Stimulated activated CD8-positive, alpha-beta memory T cell treated with anti-CD3 and anti-CD28 coated beads, Interleukin-7, amount 100 ng/mL, for 48 hours (primary cell): ENCODE measurements at regions not wholly inside any gene's neighbourhood (a gene's known extent, or its start where the extent isn't known, plus 50 kb on each side); places are given as distances from the start of the nearest gene placed in this dataset.
"Not testable (repeated sequence)": the region's sequence is repeated elsewhere in the genome, so short reads cannot be mapped to it uniquely, and the experiment has no call there.

Source experiments
- DNase-seq, 2 donors: peaks; one replicate each; pipeline ENCODE4 v3.0.0-alpha.2; 2020; ENCODE audit warnings: low read depth in 1 of 2; ENCODE audit errors: extremely low read depth in 1 of 2

DNA sequence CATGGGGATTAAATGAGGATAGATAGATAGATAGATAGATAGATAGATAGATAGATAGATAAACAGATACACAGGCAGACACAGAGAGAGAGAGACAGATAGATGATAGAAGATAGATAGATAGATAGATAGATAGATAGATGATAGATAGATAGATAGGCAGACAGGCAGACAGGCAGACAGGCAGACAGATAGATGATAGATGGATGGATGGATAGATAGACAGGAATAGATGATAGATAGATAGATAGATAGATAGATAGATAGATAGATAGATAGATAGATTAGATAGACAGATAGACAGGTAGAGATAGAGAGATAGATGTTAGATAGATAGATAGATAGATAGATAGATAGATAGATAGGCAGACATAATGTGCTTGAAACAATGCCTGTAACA, 137.3 kb downstream of the MED10 start:
- not testable (repeated sequence) for DNase-seq

DNA sequence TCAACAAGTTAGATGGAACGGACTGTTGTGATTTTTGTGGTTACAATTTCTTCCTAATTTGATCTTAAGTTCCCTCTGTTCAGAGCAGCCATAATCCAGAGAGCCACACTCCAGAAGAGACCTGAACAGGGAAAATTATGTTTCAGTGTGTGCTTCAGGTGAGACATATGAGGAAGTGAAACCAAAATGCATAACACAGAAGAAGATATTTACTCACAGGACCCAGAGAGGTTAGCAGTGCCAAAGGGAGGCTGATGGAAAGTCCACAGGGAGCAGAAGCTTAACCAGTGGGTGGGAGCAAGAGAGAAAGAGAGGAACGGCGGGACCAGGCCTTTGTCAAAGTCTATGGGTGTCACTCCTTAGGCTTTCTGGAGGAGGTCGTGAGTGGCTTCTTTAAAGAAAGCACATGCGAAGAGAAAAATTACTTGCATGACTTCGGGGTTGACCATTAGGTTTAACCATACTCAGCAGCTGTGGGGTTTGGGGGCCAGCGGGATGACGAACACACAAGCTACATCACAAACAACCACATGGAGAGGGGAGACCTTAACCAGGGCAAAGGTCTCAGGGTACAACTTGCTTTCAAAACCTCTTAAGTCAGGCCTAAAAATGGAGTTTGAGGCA, 141.4 kb downstream of the MED10 start:
- DNase-seq, result no peak

DNA sequence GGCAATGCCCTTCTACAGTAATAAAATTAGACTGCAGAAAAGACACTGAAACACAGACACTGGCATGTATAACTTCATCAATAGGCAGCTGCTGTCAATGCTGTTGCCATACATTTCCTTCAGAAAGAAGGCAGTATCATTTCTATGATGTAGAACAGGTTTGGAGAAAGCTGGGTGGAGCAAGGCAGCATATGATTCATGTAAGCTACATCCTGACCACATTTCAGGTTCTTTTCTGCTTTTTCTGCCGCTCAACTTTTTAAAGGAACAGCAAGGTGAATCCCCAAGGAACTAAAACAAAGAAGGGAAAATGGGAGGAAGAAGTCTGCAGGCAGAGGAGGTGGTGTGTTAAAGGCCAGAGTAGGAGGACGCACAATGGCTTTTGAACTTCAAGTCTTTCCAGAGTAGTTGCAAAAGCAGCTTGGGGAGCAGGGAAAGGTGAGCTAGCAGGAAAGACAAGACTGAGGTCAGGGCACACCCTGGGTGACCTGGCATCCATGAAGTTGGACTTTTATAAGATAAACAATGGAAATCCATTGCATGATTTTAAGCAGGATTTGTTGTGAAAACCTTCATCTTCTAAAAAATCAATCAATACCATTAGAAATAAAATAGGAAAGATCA, 142.1 kb downstream of the MED10 start:
- DNase-seq, result no peak

DNA sequence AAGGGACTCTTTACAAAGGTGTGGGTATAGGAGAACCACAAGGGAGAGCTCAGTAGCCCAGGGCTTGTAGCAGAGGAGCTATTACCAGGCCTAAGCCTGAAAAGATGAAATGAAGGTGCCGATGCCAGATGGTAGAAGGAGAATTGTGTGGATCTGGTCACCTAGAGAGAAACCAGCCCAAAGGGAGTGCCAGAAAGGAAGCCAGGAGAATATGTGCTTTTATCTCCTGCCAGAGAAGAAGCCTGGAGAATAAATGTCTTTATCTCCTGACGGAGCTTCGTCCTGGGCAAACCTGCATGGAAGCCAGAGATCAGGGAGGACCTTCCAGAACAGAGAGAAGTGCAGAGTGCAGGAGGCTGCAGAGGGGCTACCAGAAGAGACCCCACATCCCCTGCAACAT, 142.6 kb downstream of the MED10 start:
- DNase-seq, result no peak

DNA sequence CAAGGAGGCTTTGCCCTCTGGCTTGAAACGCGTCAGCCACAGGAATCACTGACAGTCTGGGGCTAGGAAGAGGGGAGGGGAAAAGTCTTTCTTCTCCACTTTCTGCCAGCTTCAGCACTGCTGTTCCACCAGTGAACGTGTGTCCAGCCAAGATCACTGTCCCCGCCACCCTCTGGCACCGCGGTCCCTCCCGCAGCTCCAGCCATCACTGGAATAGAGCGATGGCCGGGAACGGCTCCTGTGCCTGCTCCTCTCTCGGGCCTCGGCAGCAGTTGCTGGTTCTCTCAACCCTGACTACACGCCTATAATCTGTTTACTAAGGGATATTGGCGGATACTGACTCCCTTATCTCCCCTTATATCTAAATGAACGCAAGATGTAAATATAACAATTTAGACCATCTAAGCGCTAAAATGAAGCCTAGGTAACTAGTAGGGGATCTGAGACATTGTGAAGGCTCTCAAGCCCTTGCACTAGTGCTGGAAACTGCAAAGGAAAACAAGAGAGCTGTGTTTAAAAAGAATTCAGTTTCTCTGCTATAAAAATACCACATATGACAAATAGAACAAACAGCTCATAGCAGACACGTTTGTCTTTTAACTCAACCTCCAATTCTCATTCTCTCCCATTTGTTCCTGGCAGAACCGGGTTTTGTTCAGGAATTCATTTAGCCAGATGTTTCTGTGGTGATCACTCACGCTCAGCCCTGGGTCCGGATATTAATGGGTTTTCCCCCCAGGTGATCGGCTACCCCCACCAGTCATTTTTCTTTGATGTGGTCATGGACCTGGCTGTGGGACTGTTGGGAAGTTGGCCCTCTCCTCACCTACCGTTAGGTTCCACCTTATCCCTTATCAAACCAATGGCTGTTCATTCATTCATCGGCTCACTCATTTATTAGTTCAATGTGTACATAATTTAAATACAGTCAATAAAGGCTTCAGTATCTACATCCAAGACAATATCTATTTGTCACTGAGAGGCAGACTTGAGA, 149.8 kb downstream of the MED10 start:
- DNase-seq, result no peak

DNA sequence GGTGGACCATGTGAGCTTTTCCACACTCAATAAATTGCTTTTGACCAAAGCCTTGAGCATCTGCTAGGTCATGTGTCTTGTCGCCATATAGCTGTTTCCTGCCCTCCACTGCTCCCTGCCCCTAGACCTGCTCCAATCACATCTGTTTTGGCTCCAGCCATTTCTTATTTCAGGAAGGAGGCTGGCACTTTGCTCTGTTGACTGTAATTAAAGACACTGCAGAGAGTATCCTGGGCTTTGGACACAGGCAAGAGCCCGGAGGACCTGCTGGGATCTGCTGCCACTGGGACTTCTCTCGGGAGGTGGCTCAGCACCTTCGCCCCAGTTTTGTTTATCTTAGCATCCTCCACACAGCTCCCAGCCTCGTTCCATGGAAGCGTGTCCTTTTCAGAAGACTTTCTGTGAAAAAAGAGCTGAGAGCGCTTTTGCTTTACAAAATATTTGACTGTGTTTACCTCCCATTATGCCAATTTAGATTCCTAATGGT, 153.2 kb downstream of the MED10 start:
- DNase-seq, result no peak

DNA sequence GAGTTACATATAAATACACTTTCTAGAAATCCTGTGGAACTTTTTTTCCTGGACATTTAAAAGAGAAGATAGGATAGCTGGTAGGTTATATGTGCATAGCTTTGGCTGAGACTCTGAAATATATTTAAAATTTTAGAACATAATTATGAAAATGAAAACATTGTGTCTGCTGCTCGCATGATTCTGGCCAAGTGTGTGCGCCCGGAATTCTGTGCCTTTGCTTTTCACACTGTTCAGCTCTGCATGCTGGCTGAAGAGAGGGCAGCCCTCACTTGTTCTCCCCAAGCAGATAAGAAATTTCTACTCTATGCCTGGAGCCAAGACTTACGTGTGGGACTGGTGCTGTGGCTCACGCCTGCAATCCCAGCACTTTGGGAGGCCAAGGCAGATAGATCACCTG, 153.9 kb downstream of the MED10 start:
- DNase-seq, result no peak

DNA sequence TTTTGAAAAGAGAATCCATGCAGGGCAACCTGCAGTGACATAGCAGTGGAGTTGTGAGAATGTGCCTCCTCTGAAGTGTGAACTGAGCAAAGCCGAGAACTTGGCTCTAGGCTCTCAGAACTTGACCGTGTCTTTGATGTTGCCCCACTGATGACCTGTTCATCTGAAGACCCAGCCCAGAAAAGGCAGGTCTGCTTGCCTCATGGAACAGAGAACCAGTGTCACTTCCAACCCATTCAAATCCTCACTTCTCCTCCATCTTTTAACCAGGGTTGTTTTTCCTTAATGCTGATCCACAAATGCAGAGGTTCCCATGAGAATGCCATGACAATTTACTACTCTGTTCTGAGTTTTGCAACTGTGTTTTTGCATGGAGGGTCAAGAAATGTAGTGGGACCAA, 155.4 kb downstream of the MED10 start:
- no peak for DNase-seq

DNA sequence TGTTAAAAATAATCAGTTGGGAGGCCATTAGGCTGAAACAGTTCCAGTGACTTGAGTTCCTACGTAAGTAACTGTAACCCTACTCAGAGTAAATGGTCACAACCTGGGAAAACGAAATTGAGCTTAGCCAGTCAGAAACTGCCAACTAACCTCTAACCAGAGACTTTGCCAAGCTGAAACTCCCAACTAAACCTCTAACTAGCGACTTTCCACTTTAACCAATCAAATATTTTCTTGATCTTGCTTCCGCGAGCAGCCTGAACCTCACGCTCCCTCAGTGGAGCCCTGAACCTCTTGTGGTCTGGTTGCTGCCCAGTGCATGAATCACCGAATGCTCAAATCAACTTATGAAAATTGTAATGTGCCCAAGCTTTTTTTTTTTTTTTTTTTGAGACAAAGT, 156.2 kb downstream of the MED10 start:
- no peak for DNase-seq

DNA sequence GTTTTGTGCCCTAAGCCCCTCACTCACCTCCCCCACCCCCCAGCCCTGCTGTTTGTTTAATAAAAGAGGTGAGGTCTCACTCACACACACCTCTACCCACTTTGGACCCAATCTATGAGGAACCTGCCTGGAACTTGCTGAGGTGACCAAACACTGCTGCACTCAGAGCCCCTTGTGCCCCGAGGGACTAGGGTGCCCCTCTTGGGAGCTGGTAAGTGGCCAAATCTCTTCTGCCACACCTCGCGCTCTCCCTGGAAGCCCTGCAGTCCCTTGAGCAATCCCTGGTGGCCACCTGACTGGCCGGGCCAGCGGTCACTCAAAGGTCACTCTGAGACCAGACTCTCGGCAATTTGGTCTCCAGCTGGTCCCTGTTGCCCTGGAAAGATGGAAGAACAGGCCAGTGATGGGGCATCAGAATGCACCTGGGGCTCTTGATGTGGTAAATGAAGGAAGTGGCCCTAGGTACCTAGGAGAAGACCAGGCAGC, 157.2 kb downstream of the MED10 start:
- no peak for DNase-seq

DNA sequence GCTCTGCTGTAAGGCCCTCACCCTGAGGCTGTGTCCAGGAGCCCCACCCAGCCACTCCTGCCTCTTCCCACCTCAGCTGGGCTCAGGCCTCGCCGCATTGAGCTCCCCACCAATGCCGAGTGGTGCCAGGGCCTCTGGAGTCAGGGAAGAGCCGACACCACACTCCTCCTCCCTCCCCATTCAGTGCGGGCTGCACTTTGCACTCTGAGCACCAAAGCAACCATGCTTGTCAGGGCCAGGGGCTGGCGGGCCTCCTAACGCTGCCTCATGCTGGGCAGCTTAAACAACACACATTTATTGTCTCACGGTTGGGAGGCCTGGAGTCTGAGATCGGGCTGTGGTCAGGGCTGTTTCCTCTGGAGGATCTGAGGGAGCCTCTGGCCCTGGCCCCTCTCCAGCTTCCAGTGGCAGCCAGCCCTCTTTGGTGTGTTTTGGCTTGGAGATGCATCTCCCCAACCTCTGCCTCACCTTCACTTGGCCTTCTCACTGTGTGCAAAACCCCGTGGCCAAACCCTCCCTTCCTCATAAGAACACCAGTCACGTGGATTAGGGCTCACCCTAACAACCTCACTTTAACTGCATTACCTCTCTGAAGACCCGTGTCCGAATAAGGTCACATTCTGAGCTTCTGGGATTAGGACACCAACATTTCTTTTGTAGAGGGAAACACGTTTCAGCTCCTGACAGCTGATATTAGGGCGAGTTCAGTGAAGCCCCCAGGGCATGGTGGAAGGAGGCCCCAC, 157.8 kb downstream of the MED10 start:
- DNase-seq, result no peak

DNA sequence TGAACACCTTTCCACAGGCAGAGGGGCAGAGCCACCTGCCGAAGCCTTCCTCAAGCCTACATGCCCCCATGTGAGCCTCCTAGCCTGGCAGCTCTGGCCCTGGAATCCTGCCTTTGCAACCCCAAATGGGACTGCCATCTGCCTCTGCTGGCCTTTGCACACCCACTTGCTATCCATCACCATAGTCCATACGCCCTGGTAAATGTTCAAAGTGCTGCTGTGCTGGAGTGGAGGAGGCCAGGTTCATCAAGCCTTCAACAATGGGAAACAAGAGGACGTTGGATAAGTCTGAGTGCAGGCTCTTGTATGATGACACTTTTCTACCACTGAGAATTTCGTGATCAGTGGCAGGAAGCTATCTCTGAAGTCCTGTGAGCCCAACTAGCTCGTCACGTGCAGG, 159.8 kb downstream of the MED10 start:
- no peak for DNase-seq

DNA sequence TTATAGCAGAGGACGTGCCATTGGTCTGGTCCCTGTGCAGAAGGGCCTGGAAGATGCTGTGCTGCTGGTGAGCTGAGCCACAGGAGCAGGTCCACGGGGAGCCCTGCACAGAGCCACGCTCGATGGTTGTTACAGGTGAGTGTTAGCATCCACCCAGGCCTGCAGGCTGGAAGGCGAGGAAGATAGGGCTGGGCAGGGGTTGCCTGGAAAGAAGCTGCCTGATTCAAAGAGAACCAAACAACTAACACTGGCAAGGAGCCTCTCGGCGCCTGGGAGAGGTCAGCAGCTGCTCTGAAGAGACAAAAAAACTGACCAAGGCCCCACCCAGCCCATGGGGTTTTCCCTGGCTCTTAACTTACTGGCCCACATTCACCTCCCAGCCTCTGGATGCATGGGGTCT, 160.2 kb downstream of the MED10 start:
- DNase-seq, result no peak

DNA sequence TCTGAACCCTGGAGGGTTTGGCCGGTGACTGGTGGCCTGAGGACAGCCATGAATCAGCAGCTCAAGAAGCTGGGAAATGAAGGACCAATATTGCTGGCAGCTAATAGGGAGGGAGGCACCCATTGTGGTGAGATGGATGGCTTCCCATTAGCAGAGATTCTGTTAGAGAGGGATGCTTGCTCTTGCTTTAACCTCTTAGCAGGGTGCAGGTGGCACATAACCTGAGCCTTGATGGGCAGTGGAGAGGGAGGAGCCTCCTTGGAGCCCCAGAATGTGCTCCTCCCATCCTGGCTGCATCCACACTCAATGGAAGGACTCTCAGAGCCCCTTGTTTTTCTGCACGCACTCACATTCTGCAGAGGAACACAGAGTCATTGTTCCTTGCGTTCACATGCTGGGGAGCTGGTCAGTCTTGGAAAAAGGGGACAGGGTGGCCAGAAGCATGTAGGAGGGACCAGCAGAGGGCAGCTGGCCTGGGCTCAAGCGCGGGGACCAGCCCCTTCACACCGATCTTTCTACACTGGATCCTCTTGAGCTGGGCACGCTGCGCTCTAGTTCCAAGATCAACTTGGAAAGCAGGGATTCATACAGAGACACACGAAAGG, 161.8 kb downstream of the MED10 start:
- DNase-seq, result no peak

DNA sequence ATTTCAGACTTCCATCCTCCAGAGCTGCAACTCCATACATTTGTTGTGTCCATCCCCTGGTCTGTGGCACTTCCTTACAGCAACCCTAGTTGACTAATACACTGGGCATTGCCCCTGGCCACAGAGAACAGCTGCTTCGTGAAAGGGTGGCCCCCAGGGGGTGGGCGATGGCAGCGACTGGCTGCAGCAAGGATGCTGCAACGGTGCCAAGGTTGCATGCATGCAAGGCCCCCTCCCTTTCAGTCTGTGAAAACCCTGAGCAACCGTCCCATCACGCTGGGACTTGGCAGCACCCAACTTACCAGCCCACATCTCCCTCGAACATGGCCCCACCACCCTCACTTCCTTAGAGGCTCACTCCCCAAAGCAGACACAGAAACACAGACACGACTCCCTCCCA, 162.5 kb downstream of the MED10 start:
- DNase-seq, result no peak

DNA sequence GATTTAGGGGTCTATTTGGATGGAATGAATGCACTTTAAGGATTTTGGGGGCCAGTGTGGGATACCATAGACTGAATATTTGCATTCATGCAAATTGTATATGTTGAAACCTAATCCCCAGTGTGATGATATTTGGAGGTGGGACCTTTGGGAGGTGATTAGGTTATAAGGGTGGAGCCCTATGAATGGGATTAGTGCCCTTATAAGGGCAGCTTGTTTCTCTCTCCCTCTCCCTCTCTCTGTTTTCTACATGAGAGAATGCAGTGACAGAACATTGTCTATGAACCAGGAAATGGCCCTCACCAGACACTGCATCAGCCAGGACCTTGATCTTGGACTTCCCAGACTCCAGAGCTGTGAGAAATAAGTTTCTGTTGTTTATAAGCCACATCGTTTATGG, 166.1 kb downstream of the MED10 start:
- no peak for DNase-seq

DNA sequence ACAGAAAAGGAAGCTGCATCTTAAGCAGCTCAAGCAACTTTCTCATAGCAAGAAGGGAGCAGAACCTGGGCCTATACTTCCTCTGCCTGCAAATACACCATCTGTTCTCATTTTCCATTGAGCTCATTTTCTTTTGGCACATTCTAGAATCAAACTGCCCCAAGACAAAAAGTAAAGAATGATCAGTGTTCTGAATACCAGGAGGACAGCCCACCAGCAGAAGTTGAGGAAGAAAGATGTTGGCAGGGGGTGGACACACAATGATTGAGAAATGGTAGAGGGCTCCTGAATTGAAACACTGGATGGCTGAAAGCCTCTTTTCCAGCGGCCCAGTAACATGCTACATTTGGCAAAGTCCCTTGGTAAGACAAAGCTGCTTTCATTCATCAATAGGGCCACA, 171.8 kb downstream of the MED10 start:
- DNase-seq, result no peak

DNA sequence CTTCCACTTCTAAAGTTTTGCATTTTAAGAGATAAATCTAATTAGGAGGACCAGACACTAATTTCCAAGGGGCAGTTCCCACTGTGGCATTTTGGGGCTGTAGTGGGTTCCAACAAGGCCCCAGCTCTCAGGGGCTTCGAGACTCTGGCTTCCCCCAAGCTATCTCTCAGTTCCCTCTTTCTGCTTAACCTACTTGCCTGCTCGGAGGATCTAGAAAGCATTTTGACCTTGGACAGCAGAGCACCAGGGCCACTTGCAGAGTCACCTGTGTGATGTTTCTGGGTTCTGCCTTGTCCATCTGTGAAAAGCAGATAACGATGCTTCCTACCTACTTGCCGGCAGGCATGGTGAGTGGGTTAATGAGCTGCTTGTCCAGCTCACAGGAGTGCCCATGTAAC, 175.4 kb downstream of the MED10 start:
- no peak for DNase-seq

DNA sequence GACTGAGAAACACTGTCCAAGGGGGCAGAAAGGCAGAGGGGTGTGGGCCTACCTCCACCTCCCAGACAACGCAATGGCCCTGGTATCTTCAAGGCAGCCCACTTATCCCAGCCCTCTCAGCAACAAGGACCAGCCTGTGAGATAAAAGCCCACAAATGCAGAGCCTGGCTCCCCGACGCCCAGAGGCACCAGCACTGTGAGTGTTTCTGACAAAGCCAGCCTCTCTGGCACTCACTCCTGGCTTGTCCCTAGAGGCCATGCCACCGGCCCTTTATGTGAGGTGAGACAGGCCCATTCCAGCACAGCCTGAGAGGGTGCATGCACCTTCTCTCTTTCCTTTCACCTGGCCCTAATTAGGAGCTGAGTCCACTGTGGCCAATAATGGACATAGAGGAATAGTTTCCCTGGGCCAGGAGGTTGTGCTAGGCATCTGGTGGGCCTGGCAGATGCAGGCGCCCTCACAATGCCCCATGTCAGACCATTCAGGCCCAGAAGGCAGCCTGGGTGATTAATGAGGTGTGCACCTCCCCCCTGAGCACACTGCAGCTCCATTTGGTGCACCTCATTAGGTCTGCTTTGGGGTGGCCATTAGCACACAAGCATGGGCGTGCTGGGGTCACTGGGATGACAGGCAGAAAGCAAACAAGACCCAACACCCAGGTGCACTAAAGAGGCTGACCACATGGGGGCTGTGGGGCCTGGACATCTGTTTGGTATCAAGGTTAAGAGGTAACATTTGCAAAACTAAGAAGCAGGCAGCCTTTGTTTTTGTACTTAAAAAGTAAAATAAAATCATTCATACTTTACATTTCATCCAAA, 176.0 kb downstream of the MED10 start:
- no peak for DNase-seq

DNA sequence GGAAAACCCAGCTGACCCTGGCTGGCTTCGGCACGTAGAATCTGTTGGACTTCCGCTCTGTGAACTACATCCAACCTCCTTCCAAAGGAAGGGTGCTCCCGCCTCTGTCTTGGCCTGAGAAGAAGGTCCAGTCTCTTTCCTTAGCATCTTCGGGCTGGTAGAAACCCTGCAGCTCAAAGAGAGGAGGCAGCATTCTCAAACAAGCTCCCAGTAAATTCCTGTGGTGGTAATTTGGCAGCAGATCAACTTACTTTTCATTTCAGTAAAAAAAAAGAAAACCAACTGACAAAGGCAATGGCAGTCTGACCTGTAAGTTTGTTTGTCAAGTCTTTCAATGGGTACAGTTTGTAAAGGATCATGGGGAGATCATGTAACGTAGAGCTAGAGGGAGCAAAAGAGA, 176.7 kb downstream of the MED10 start:
- DNase-seq, result no peak
